ENCODE measurements at regions not wholly inside any gene's neighbourhood (a gene's known extent, or its start where the extent isn't known, plus 50 kb on each side); places are given as distances from the start of the nearest gene placed in this dataset.

DNA sequence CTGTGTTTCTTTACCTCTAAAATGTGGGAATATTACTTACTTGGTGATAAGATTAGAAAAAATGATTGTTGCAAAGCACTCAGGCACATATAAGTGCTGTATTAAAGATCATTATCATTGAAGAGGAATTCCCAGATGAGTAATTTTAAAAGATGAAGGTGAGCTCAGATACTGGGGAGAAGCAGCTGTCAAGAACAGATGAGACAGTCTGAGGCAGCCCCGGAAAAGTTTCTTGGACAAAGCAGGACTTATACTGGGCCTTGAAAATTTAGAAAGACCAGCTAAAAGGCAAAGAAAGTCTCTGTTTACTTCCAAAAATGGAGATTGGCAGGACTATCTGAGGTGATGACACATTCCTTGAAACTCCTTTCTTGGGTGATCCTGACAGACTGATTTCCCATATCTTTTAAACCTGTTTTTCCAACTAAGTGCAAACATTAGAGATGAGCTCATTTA lies 93.8 kb upstream of the MARCKS start:
- Mint-ChIP-seq H3K27me3 (ENCODE audit: low read depth, poor library complexity) (no peaks in the 10 kb centered on the region), H3K4me1 (peaks cover 14% of the 10 kb centered on the region), H3K36me3 (ENCODE audit: low read depth) (no peaks in the 10 kb centered on the region), H3K27ac (no peak overlapping the region), H3K4me3 (no peak overlapping the region), H3K9me3 (no peaks in the 10 kb centered on the region)
- DNase-seq, result no peak
- TF ChIP-seq, protein P1, sequence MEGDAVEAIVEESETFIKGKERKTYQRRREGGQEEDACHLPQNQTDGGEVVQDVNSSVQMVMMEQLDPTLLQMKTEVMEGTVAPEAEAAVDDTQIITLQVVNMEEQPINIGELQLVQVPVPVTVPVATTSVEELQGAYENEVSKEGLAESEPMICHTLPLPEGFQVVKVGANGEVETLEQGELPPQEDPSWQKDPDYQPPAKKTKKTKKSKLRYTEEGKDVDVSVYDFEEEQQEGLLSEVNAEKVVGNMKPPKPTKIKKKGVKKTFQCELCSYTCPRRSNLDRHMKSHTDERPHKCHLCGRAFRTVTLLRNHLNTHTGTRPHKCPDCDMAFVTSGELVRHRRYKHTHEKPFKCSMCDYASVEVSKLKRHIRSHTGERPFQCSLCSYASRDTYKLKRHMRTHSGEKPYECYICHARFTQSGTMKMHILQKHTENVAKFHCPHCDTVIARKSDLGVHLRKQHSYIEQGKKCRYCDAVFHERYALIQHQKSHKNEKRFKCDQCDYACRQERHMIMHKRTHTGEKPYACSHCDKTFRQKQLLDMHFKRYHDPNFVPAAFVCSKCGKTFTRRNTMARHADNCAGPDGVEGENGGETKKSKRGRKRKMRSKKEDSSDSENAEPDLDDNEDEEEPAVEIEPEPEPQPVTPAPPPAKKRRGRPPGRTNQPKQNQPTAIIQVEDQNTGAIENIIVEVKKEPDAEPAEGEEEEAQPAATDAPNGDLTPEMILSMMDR (IDR thresholded peaks at IDR 0.05), result no peak

DNA sequence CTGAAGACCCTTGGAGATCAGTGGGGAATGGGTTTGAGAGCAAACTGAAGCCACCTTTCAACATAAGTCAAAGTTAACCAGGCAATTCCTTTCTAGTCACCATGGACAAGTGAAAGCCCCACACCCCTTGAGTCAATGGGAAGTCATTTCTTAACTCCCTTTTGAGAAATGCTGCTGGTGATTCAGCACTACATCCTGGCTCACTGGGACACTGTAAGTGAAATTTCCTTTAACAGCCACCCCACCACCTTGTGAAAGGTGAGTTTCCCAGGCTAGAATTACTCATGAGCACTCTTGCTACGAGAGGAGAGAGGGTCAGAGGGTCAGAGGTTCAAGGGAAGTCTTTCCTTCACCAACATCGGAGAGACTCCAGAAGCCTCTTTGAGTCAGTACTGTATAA lies 93.3 kb upstream of the MARCKS start:
- H3K36me3 Mint-ChIP-seq (ENCODE audit: low read depth), result no peaks in the 10 kb centered on the region
- TF ChIP-seq, protein P1 (IDR thresholded peaks at IDR 0.05), result no peak
- H3K27ac Mint-ChIP-seq, result no peak overlapping the region
- H3K4me3 Mint-ChIP-seq, result no peak overlapping the region
- no peak for DNase-seq
- no peaks in the 10 kb centered on the region for H3K9me3 Mint-ChIP-seq
- peaks cover 11% of the 10 kb centered on the region for H3K4me1 Mint-ChIP-seq
- no peaks in the 10 kb centered on the region for H3K27me3 Mint-ChIP-seq (ENCODE audit: low read depth, poor library complexity)

DNA sequence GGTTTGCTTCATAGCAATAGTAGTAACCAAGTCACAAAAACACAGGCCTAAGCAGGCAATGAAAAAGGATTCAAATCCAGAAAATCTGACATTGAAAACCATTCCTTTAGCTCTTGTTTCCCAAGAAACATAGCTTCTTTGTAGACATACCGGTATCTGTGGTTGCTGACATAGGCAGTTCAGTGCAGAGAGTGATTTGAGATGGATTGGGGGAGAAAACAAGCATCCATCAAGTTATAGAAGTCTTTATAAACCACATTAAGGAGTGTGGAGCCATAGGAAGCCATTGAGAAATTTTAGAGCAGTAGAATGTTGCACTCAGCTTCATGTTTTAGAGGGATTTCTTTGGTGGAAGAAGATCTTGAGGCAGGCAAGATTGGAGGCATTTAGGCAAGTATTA lies 91.2 kb upstream of the MARCKS start:
- Mint-ChIP-seq H3K27ac (no peak overlapping the region), H3K27me3 (ENCODE audit: low read depth, poor library complexity) (no peaks in the 10 kb centered on the region), H3K9me3 (no peaks in the 10 kb centered on the region), H3K4me3 (no peak overlapping the region), H3K36me3 (ENCODE audit: low read depth) (no peaks in the 10 kb centered on the region), H3K4me1 (peaks cover 7% of the 10 kb centered on the region)
- TF ChIP-seq, protein P1 (IDR thresholded peaks at IDR 0.05), result no peak
- DNase-seq, result no peak

DNA sequence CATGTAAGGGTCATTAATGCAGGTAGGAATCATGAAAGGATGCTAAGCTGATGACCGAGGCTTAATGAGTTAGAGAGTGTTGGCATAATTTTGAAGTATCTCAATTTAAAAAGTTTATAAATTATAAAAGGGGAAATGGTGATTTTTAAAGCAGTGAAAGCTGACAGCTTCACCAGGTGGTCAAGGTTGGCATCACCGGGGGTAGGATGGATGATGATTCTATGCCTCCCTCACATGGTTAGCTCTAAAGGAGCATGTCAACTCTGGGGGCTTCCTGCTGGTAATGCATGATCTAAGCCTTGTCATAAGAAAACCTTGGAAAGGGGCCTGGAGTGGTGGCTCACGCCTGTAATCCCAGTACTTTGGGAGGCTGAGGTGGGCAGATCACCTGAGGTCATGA lies 89.2 kb upstream of the MARCKS start:
- Mint-ChIP-seq H3K4me1 (peaks cover 7% of the 10 kb centered on the region), H3K27ac (no peak overlapping the region), H3K9me3 (no peaks in the 10 kb centered on the region), H3K36me3 (ENCODE audit: low read depth) (no peaks in the 10 kb centered on the region), H3K27me3 (ENCODE audit: low read depth, poor library complexity) (no peaks in the 10 kb centered on the region), H3K4me3 (no peak overlapping the region)
- DNase-seq, result no peak
- TF ChIP-seq, protein P1 (IDR thresholded peaks at IDR 0.05), result no peak

DNA sequence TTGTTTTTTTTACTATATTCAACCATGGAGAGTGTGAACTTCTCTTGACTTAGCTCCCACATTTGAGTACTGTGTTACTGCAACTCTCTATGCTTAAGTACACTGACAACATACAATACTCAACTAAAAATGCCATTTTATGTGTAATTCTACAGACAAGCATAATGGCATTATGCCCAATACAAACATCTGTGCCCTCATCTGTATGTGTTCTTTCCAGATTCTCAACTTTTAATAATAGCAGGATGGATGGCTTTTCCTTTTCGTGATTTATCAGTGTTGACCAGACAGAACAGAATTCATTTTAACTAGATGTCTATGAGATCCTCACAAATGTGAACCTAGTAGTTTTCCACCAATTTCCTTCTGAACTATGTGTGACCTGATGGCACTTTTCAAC lies 84.2 kb upstream of the MARCKS start:
- no peak for DNase-seq
- TF ChIP-seq, protein P1 (IDR thresholded peaks at IDR 0.05), result no peak
- no peaks in the 10 kb centered on the region for H3K27me3 Mint-ChIP-seq (ENCODE audit: low read depth, poor library complexity)
- no peaks in the 10 kb centered on the region for H3K36me3 Mint-ChIP-seq (ENCODE audit: low read depth)
- no peak overlapping the region for H3K27ac Mint-ChIP-seq
- no peaks in the 10 kb centered on the region for H3K9me3 Mint-ChIP-seq
- H3K4me3 Mint-ChIP-seq, result no peak overlapping the region
- peaks cover 9% of the 10 kb centered on the region for H3K4me1 Mint-ChIP-seq

DNA sequence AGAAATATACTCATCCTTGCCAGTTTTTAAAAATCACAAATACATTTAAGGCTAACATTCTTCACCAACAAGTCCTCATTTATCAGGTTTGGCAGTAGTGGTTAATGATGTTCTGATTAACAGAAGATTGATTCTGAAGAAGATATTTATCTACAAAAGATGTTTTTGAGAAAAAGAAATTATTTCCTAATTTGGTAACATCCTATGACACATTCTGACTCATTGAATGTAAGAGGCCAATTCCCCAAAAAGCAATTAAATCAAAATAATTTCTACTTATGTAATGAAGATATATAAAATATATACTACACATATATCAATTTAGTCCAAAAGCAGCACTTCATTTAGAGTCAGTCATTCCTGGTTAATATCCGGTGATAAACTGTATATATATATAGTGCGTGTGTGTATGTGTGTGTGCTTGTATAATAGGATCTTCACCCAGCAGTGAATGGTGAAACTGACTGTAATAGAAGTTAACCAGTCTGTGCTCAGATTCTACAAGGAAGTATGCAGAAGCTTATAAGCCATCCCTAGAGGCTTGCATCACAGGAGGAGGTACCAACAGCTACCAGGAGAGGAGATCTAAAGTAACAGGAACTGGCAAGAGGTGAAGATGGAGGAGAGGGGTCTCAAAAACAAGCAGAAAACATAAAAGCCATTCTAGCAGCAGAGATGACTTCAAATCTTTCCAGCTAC lies 82.9 kb upstream of the MARCKS start:
- Mint-ChIP-seq H3K27ac (no peak overlapping the region), H3K4me1 (peaks cover 9% of the 10 kb centered on the region), H3K9me3 (no peaks in the 10 kb centered on the region), H3K27me3 (ENCODE audit: low read depth, poor library complexity) (no peaks in the 10 kb centered on the region), H3K36me3 (ENCODE audit: low read depth) (no peaks in the 10 kb centered on the region), H3K4me3 (no peak overlapping the region)
- TF ChIP-seq, protein P1 (IDR thresholded peaks at IDR 0.05), result no peak
- DNase-seq, result no peak

Data from nephron progenitor cell (in vitro differentiated cells).